ENCODE measurements at regions not wholly inside any gene's neighbourhood (a gene's known extent, or its start where the extent isn't known, plus 50 kb on each side); places are given as distances from the start of the nearest gene placed in this dataset.

DNA sequence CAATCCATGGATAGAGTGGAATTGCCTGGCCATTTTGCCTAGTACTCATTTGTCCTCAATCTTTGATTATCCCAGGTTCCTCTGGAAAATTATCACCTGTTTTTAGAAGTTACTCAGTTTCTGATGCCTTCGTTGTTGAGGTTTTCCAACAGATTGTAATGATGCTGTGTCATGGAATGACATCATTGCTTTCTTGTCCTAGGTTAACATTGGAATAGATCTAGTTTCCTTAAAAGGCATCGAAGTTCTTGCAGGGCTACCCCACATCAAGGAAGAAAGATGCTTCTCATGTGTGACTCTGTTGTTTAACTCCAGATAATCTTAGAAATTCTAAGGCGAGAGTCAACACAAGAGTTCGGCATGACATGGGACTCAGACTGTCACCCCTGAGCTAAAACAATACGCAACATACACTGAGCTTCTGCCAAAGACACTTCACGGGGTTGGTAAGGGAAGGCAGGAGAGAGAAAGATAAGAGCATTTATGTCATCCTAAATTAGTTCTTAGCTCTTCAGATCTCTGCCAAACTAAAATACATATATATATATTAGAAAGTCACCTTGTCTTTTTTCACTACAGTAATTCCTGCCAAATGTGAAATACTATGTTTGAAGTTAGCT is 293.2 kb upstream of the WWC1 start:
- TF ChIP-seq, protein P1, sequence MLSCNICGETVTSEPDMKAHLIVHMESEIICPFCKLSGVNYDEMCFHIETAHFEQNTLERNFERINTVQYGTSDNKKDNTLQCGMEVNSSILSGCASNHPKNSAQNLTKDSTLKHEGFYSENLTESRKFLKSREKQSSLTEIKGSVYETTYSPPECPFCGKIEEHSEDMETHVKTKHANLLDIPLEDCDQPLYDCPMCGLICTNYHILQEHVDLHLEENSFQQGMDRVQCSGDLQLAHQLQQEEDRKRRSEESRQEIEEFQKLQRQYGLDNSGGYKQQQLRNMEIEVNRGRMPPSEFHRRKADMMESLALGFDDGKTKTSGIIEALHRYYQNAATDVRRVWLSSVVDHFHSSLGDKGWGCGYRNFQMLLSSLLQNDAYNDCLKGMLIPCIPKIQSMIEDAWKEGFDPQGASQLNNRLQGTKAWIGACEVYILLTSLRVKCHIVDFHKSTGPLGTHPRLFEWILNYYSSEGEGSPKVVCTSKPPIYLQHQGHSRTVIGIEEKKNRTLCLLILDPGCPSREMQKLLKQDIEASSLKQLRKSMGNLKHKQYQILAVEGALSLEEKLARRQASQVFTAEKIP (CRISPR knock-in tag; IDR thresholded peaks at IDR 0.05; ENCODE audit: borderline replicate concordance) = no peak
- no peak for TF ChIP-seq RFXANK (CRISPR knock-in tag; IDR thresholded peaks at IDR 0.05)
- TF ChIP-seq, protein P2, sequence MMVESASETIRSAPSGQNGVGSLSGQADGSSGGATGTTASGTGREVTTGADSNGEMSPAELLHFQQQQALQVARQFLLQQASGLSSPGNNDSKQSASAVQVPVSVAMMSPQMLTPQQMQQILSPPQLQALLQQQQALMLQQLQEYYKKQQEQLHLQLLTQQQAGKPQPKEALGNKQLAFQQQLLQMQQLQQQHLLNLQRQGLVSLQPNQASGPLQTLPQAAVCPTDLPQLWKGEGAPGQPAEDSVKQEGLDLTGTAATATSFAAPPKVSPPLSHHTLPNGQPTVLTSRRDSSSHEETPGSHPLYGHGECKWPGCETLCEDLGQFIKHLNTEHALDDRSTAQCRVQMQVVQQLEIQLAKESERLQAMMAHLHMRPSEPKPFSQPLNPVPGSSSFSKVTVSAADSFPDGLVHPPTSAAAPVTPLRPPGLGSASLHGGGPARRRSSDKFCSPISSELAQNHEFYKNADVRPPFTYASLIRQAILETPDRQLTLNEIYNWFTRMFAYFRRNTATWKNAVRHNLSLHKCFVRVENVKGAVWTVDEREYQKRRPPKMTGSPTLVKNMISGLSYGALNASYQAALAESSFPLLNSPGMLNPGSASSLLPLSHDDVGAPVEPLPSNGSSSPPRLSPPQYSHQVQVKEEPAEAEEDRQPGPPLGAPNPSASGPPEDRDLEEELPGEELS (CRISPR knock-in tag; IDR thresholded peaks at IDR 0.05) = no peak
- TF ChIP-seq, protein P3, sequence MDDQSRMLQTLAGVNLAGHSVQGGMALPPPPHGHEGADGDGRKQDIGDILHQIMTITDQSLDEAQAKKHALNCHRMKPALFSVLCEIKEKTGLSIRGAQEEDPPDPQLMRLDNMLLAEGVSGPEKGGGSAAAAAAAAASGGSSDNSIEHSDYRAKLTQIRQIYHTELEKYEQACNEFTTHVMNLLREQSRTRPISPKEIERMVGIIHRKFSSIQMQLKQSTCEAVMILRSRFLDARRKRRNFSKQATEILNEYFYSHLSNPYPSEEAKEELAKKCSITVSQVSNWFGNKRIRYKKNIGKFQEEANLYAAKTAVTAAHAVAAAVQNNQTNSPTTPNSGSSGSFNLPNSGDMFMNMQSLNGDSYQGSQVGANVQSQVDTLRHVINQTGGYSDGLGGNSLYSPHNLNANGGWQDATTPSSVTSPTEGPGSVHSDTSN (CRISPR knock-in tag; IDR thresholded peaks at IDR 0.05; ENCODE audit: borderline replicate concordance) = no peak
- TF ChIP-seq GTF2F1 (IDR thresholded peaks at IDR 0.05; ENCODE audit: low read length) = no peak
- TF ChIP-seq, protein P4, sequence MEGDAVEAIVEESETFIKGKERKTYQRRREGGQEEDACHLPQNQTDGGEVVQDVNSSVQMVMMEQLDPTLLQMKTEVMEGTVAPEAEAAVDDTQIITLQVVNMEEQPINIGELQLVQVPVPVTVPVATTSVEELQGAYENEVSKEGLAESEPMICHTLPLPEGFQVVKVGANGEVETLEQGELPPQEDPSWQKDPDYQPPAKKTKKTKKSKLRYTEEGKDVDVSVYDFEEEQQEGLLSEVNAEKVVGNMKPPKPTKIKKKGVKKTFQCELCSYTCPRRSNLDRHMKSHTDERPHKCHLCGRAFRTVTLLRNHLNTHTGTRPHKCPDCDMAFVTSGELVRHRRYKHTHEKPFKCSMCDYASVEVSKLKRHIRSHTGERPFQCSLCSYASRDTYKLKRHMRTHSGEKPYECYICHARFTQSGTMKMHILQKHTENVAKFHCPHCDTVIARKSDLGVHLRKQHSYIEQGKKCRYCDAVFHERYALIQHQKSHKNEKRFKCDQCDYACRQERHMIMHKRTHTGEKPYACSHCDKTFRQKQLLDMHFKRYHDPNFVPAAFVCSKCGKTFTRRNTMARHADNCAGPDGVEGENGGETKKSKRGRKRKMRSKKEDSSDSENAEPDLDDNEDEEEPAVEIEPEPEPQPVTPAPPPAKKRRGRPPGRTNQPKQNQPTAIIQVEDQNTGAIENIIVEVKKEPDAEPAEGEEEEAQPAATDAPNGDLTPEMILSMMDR (CRISPR knock-in tag; IDR thresholded peaks at IDR 0.05) = no peak
- TF ChIP-seq CEBPB (IDR thresholded peaks at IDR 0.05; ENCODE audit: borderline replicate concordance, low read depth, low read length) = no peak
- TF ChIP-seq, protein P5, sequence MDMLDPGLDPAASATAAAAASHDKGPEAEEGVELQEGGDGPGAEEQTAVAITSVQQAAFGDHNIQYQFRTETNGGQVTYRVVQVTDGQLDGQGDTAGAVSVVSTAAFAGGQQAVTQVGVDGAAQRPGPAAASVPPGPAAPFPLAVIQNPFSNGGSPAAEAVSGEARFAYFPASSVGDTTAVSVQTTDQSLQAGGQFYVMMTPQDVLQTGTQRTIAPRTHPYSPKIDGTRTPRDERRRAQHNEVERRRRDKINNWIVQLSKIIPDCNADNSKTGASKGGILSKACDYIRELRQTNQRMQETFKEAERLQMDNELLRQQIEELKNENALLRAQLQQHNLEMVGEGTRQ (IDR thresholded peaks at IDR 0.05; ENCODE audit: low read depth, low read length) = no peak
- TF ChIP-seq, protein P5 (CRISPR knock-in tag; IDR thresholded peaks at IDR 0.05; ENCODE audit: borderline replicate concordance) = no peak
- TF ChIP-seq TOE1 (CRISPR knock-in tag; IDR thresholded peaks at IDR 0.05) = no peak
- TF ChIP-seq GABPB1 (CRISPR knock-in tag; IDR thresholded peaks at IDR 0.05) = no peak
- no peak for TF ChIP-seq KLF9 (CRISPR knock-in tag; IDR thresholded peaks at IDR 0.05; ENCODE audit: low read depth)
- no peak for TF ChIP-seq CENPT (CRISPR knock-in tag; IDR thresholded peaks at IDR 0.05; ENCODE audit: low read depth)
- no peak for TF ChIP-seq HNRNPL (IDR thresholded peaks at IDR 0.05; ENCODE audit: low read depth, low read length)
- TF ChIP-seq, protein P6, sequence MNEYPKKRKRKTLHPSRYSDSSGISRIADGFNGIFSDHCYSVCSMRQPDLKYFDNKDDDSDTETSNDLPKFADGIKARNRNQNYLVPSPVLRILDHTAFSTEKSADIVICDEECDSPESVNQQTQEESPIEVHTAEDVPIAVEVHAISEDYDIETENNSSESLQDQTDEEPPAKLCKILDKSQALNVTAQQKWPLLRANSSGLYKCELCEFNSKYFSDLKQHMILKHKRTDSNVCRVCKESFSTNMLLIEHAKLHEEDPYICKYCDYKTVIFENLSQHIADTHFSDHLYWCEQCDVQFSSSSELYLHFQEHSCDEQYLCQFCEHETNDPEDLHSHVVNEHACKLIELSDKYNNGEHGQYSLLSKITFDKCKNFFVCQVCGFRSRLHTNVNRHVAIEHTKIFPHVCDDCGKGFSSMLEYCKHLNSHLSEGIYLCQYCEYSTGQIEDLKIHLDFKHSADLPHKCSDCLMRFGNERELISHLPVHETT (CRISPR knock-in tag; conservative IDR thresholded peaks at IDR 0.05) = no peak
